Mucosa of gallbladder (tissue), 1 donor: ENCODE measurements at regions not wholly inside any gene's neighbourhood (a gene's known extent, or its start where the extent isn't known, plus 50 kb on each side); places are given as distances from the start of the nearest gene placed in this dataset.

Experiments used
- DNase-seq: peaks from one replicate; pipeline ENCODE4 v3.0.0-alpha.2; 2020; ENCODE audit warnings: low spot score
- donor health status: DM: no; HTN: no; CAD: no.

- DNase-seq = no peak
Observed at GRCh38 chr4:157885811-157886210, 287.0 kb downstream of the GASK1B start.

- no peak for DNase-seq
Observed at GRCh38 chr4:157882901-157883300, 289.9 kb downstream of the GASK1B start.

- DNase-seq = no peak
Observed at GRCh38 chr4:157880761-157881160, 292.1 kb downstream of the GASK1B start.

GRCh38 chr4:157854819-157855218 lies 318.0 kb downstream of the GASK1B start:
- no peak for DNase-seq

GRCh38 chr4:157840648-157841047 lies 332.2 kb downstream of the GASK1B start:
- no peak for DNase-seq

GRCh38 chr4:157840034-157840433 lies 332.8 kb downstream of the GASK1B start:
- no peak for DNase-seq

GRCh38 chr4:157838366-157838765 lies 334.5 kb downstream of the GASK1B start:
- DNase-seq = no peak

- DNase-seq = no peak
Observed at GRCh38 chr4:157837071-157837703, 335.6 kb downstream of the GASK1B start.

- DNase-seq = no peak
Observed at GRCh38 chr4:157832596-157832995, 340.2 kb downstream of the GASK1B start.

- DNase-seq = no peak
Observed at GRCh38 chr4:157824021-157824420, 348.8 kb downstream of the GASK1B start.

- no peak for DNase-seq
Observed at GRCh38 chr4:157821814-157822213, 351.0 kb downstream of the GASK1B start.

- DNase-seq = no peak
Observed at GRCh38 chr4:157819693-157820464, 352.9 kb downstream of the GASK1B start.

- no peak for DNase-seq
Observed at GRCh38 chr4:157818946-157819692, 353.7 kb downstream of the GASK1B start.

- DNase-seq = no peak
Observed at GRCh38 chr4:157810137-157810774, 362.6 kb downstream of the GASK1B start.

GRCh38 chr4:157808796-157809383 lies 363.9 kb downstream of the GASK1B start:
- DNase-seq = no peak

- no peak for DNase-seq
Observed at GRCh38 chr4:157806184-157806583, 366.6 kb downstream of the GASK1B start.

- no peak for DNase-seq
Observed at GRCh38 chr4:157804986-157805385, 367.8 kb downstream of the GASK1B start.

- DNase-seq = no peak
Observed at GRCh38 chr4:157803845-157804521, 368.8 kb downstream of the GASK1B start.

- no peak for DNase-seq
Observed at GRCh38 chr4:157803421-157803820, 369.4 kb downstream of the GASK1B start.

GRCh38 chr4:157795495-157795894 lies 377.3 kb downstream of the GASK1B start:
- DNase-seq = no peak

- no peak for DNase-seq
Observed at GRCh38 chr4:157792716-157793115, 380.1 kb downstream of the GASK1B start.
